GM21619 (cell line): ENCODE measurements at regions not wholly inside any gene's neighbourhood (a gene's known extent, or its start where the extent isn't known, plus 50 kb on each side); places are given as distances from the start of the nearest gene placed in this dataset.

Source experiments
- ATAC-seq: cut with Tn5 transposase; IDR thresholded peaks from one replicate; pipeline ENCODE4 v1.9.1; 2021; ENCODE audit not compliant: unreplicated experiment

GRCh38 chr3:127105587-127105986 lies 87.3 kb upstream of the PRR23E start:
- no peak for ATAC-seq

DNA sequence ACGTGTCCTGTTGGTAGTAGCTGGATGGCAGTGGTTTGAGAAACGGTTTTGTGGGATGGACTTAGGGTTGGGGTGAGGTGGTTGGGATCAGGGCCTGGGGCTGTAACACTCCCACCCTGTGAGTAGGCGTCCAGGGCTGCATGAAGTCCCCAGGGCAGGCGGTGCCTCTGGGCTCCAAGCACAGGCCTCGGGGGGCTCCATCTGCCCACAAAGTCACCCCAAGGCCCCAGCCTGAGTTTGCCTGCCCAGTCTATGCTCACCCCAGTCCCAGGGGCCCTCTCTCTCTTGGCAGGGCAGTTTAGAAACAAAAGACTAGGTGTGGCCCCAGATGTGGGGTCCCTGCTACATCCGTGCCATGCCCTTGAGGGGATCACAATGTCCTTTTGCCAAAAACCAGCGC lies 86.9 kb upstream of the PRR23E start:
- ATAC-seq: no peak

GRCh38 chr3:127106456-127106855 lies 86.5 kb upstream of the PRR23E start:
- no peak for ATAC-seq

GRCh38 chr3:127107002-127107401 lies 85.9 kb upstream of the PRR23E start:
- no peak for ATAC-seq

- ATAC-seq: no peak
Observed at GRCh38 chr3:127107491-127108375, 85.2 kb upstream of the PRR23E start.

GRCh38 chr3:127108796-127109195 lies 84.1 kb upstream of the PRR23E start:
- ATAC-seq: no peak

DNA sequence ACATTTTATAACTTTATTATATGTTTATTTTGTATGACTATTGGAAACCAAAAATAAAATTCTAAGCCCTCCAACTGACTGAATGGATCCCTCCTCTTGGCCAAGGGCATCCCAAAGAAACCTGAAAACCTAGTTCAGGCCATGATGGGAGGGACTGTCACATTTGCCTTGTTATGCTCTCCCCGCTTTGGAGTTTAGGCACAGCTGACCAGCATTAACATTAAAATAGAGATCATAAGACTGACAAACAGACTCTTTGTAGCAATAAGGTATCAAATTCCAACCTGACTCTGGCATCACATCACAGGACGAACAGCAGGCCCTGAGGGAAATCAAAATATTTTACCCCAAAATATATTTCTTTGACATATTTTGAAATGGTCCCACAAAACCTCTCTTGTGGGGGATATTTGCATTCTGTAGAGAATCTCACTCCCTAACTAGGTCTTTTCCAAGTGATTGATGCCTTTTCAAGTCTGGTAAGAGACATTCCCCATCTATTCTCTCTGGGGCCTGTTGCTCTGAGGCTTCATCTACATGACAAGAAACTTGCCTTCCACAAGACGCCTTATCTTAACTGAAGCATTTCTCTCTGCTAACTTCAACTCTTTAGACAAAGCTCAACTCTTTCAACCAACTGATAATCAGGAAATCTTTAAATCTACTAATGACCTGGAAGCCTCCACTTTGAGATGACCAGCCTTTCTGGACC lies 81.8 kb upstream of the PRR23E start:
- no peak for ATAC-seq

GRCh38 chr3:127112796-127113570 lies 79.9 kb upstream of the PRR23E start:
- no peak for ATAC-seq

DNA sequence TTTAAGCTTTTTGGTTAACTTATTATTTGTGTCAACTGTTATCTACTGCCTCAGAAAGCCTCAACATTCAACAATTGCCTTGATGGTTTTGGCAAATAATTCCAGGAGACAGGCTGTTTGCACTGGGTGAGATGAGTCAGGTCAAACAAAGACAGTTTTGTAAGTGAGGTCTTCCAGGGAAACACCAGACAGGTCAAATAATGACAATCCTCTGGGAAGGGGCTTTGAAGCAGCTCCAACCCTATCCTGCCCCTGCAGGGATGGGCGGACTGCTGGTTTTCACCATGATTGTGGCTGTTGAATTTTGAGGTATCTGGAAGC lies 79.4 kb upstream of the PRR23E start:
- ATAC-seq: no peak

- no peak for ATAC-seq
Observed at GRCh38 chr3:127114337-127115070, 78.4 kb upstream of the PRR23E start.

DNA sequence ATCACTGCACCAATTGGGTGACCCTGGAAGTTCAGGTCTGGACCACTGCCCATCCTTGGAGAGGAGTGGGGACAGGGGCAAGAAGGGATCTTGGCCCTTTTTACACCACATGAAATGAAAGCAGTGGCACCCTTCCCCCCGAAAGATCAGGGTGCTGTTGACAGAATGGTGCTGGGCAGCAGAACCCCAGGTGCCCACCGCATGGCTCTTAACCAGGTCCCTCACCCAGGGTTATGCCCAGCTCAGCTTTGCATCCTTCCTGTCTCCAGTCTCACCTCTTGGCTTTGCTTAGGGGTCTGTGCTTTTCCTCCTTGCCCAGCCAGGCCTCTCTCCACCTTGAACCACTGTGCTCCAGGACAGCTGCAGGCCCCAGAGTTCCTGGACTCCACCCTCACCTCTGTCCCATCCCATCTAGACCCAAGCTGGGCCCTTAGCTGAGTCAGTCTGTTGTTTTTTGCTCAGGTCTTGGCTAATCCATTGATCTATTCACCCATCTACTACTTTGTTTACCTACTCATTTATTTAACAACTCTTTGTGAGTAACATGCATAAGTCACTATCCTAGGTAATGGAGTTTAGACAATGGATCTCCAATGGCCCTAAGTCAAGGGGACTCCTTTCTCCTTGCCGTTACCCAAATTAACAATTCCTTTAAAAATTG lies 77.1 kb upstream of the PRR23E start:
- no peak for ATAC-seq

DNA sequence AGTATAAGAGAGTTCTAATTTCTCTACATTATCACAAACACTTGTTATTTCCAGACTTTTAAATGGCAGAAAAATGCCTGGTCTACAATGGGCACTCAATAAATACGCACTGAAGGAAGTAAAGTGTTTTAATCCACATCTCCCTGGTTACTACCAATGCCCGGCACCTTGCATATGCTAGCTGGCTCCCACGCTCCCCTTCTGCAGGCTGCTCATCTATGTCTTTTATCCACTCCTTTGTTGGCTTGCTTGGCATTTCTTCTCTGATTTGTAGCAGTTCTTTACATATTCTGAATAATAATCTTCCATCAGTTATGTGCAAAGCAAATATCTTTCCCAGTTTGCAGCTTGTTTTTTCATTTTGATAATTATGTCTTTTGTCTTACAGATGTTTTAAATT lies 74.6 kb upstream of the PRR23E start:
- ATAC-seq: no peak

DNA sequence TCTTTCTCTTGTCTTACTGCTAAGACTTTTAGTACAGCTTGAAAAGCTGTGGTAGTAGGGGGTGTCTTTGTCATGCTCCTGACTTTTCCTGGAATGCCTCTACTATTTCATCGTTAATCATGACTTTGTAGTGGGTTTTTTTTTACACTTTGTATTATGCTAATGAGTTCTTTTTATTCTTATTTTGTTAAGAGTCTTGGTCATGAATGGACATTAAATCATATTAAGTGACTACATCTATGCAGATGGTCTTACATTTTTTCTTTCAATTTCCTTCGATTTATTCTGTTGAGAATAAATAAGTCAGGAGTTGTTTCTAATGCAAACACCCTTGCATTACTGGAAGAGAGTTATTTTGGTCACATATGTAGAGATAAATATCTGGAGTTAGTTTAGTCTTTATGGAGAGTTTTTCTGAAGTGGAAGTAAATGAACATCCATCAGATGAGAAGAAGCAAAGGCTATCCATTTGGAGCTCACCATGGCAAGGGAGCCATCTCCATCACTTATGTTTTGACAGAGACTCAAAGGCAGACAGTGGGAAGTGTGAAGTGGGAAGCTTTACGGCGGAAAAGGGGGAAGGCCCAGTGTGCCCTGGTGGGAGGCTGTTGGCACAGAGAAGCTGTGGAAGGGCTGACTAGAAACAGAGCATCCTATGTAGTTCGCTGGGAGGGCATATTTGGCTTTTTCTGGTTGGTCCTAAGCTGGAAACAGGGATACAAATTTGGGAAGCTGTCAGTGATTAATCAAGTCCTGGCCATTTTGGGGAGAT lies 73.1 kb upstream of the PRR23E start:
- ATAC-seq: no peak

- ATAC-seq: no peak
Observed at GRCh38 chr3:127120851-127121647, 71.9 kb upstream of the PRR23E start.

- ATAC-seq: no peak
Observed at GRCh38 chr3:127121885-127122284, 71.0 kb upstream of the PRR23E start.

DNA sequence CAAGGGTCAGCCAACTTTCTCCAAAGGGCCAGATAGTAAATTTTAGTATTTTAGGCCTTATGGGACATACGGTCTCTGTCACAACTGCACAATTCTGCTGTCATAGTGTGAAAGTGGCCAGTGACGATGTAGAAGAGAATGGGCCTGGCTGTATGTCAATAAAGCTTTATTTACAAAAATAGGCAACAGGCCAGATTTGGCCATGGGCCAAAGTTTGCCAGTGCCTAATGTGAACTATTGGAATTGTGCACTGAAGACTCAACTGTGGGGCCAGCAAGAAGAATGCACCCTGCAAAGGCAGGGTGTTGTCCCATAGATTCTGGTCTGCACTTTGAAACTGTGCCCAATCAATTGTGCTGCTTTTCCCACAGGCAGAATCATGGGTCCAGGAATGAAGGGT lies 69.4 kb upstream of the PRR23E start:
- ATAC-seq: no peak

DNA sequence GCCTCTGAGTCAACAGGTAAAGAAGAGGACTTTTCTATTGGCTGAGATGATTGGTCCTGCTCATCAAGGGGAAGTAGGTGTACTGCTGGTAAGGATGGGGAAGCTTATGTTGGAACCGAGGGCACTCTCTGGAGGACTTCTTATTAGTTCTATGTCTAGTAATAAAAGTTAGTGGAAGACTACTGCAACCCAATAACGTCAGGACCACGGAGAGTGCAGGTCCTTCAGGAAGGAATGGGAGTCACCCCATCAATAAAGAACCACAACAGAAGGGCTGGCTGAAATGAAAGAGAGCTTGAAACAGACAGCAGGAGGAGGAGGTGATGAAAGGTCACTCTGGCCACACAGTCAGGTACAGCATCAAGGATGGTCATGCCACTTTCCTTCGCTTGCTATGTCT lies 68.8 kb upstream of the PRR23E start:
- ATAC-seq: no peak

GRCh38 chr3:127131424-127132170 lies 61.3 kb upstream of the PRR23E start:
- ATAC-seq: no peak
